Right atrium auricular region (tissue), 2 donors: ENCODE measurements at regions not wholly inside any gene's neighbourhood (a gene's known extent, or its start where the extent isn't known, plus 50 kb on each side); places are given as distances from the start of the nearest gene placed in this dataset.
A peak's percentile ranks its signal among the peaks of the same experiment; 100 is the strongest.

Source experiments
- DNase-seq: peaks from one replicate; pipeline ENCODE4 v3.0.0-alpha.2; 2019; ENCODE audit warnings: low spot score
- H3K27ac ChIP-seq, 2 donors: fragments of 200-600 bp; sonication (generic); 1 replicate in 1 of 2; 2 replicates in 1 of 2; pipeline ENCODE4 v1.5.1; 2016 to 2019
- H3K27me3 ChIP-seq, 2 donors: fragments of 200-600 bp; sonication (generic); one replicate each; pipeline versions ENCODE4 v1.5.1 to v1.6.0; 2017 to 2019
- H3K36me3 ChIP-seq: fragments of 200-600 bp; sonication (generic); one replicate; pipeline ENCODE4 v1.5.1; 2016
- H3K4me1 ChIP-seq, 2 donors: fragments of 200-600 bp; sonication (generic); one replicate each; pipeline versions ENCODE4 v1.5.1 to v1.6.0; 2017 to 2019
- H3K4me3 ChIP-seq, 2 donors: fragments of 200-600 bp; sonication (generic); 1 replicate in 1 of 2; 2 replicates in 1 of 2; pipeline ENCODE4 v1.5.1; 2017 to 2019; ENCODE audit warnings: mild to moderate bottlenecking in 1 of 2, moderate library complexity in 1 of 2
- H3K9me3 ChIP-seq, 2 donors: fragments of 200-600 bp; sonication (generic); one replicate each; pipeline ENCODE4 v1.5.1; 2019
- TF ChIP-seq, protein P1 (sequence below), 2 donors: fragments of 200-600 bp; sonication (generic); IDR thresholded peaks; one replicate each; pipeline ENCODE4 v1.5.1; 2019; ENCODE audit warnings: antibody characterized with exemption in 2 of 2

DNA sequence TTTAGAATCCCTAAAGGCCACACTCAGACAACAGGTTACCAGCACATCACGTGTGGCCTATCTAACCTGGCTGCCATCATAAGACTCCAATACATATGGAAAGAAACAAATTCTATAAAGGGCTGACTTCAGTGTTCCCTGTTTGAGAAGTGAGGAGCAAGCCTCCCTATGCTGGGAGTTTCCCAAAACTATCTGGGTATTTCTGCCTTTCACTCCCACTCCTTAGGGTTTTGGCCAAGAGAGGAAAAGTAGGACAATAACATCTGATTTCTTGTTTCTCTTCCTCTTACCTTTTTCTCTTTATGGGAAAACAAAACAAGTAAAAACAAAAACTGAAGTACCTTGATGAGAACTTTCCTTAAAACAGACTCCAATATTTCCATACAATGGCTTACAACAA lies 121.5 kb upstream of the COL8A1 start:
- Histone ChIP-seq H3K27ac (no peak overlapping the region), H3K4me3 (no peak overlapping the region), H3K27me3 (no peaks in the 10 kb centered on the region), H3K36me3 (no peaks in the 10 kb centered on the region), H3K9me3 (no peaks in the 10 kb centered on the region), H3K4me1 (no peaks in the 10 kb centered on the region)
- TF ChIP-seq, protein P1, sequence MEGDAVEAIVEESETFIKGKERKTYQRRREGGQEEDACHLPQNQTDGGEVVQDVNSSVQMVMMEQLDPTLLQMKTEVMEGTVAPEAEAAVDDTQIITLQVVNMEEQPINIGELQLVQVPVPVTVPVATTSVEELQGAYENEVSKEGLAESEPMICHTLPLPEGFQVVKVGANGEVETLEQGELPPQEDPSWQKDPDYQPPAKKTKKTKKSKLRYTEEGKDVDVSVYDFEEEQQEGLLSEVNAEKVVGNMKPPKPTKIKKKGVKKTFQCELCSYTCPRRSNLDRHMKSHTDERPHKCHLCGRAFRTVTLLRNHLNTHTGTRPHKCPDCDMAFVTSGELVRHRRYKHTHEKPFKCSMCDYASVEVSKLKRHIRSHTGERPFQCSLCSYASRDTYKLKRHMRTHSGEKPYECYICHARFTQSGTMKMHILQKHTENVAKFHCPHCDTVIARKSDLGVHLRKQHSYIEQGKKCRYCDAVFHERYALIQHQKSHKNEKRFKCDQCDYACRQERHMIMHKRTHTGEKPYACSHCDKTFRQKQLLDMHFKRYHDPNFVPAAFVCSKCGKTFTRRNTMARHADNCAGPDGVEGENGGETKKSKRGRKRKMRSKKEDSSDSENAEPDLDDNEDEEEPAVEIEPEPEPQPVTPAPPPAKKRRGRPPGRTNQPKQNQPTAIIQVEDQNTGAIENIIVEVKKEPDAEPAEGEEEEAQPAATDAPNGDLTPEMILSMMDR (IDR thresholded peaks at IDR 0.05), result no peak
- no peak for DNase-seq

DNA sequence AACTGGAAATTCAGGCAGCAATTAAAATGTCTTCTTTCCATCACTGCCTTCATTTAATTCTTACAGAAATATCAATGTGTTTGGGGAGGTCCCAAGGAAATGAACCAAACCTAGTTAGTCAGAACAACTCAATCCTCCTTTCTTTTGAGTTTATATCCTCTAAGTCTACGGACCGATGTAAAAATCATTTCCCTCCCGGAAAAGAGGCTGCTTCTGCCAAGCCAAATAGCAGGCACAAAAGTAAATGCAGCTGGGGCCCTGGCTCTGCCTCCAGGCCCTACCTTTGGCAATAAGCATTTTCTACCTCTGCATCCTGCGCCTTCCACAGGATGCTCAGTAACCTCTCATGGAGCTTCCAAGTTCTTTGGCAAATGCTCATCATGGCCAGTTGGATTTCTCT lies 122.5 kb upstream of the COL8A1 start:
- Histone ChIP-seq H3K4me3 (no peak overlapping the region), H3K27ac (no peak overlapping the region), H3K36me3 (no peaks in the 10 kb centered on the region), H3K4me1 (no peaks in the 10 kb centered on the region), H3K9me3 (no peaks in the 10 kb centered on the region), H3K27me3 (no peaks in the 10 kb centered on the region)
- TF ChIP-seq, protein P1 (IDR thresholded peaks at IDR 0.05), result no peak
- no peak for DNase-seq

DNA sequence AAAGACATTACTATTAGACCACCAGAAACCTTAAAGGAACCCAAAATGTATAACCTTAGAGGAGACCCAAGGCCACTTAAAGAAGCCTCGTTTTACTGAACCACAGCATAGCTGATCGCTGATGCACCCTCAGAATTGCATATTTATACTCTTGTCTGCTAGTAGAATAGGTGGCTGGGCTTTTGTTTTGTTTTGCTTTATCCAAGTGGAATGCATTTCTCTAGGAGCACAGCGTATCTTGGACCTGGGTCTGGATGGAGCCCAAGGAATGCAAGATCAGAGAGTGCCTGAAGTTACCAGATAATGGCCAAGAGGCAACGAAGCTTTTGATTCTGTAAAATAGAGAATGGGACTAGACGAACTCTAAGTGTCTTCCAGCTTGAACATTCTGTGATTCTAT lies 129.2 kb upstream of the COL8A1 start:
- Histone ChIP-seq H3K4me1 (peaks cover 0 to 9% of the 10 kb centered on the region in 2 donors), H3K36me3 (no peaks in the 10 kb centered on the region), H3K9me3 (no peaks in the 10 kb centered on the region), H3K4me3 (no peak overlapping the region), H3K27ac (no peak overlapping the region), H3K27me3 (no peaks in the 10 kb centered on the region)
- DNase-seq, result no peak
- TF ChIP-seq, protein P1 (IDR thresholded peaks at IDR 0.05), result no peak

DNA sequence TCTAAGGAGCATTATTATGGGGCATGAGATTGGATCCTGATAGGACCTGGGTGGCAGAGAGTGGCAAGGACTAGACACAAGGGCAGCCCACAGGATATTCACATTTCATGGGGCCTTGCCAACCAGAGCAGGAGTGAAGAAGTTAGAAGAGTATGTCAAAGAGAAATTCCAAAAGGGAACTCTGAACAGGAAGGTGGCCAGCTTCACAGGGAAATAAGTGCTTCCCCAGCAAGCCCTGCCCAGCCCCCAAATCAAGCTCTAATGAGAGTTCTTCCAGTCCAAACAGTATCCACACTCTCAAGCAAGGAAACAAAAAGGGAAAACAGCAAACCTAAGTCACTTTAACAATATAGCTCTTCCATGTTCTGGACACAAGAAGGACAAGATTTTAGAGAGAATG lies 130.2 kb upstream of the COL8A1 start:
- Histone ChIP-seq H3K36me3 (no peaks in the 10 kb centered on the region), H3K4me1 (peaks cover 0 to 18% of the 10 kb centered on the region in 2 donors), H3K27ac (no peak overlapping the region), H3K27me3 (no peaks in the 10 kb centered on the region), H3K9me3 (no peaks in the 10 kb centered on the region), H3K4me3 (no peak overlapping the region)
- DNase-seq, result no peak
- TF ChIP-seq, protein P1 (IDR thresholded peaks at IDR 0.05), result no peak

DNA sequence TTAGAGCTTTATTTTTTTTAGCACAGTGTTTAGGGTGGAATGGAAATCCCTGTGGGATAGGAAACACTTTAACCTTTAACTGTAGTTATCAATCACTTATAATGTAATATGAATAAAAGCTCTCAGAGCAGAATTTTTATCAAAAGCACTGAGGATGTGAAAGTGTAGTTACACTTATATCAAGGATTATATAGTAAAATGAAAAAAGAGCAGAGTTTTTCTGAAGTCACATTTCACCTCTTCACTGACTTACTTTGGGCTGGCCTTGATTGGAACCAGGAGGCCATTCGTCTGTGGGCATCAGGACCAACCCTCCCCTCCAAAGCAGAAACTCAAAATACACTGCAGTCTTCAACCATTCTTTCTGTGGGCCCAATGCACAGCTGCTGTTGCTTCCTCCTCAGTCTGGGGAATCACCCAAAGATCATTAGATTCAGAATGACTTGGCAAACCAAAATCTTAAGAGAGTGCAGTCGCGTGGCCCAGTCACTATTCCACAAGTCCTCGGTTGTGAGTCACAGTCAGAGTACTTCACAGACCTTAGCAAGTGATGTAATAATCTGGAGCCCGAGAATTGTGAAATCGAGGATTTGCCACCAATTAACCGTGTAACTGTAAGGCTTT lies 132.6 kb upstream of the COL8A1 start:
- peak; percentile 80 for DNase-seq
- Histone ChIP-seq H3K4me1 (peaks cover 0 to 23% of the 10 kb centered on the region in 2 donors), H3K27me3 (no peaks in the 10 kb centered on the region), H3K27ac (peak overlapping the region; percentile 48 to 60), H3K36me3 (no peaks in the 10 kb centered on the region), H3K4me3 (no peak overlapping the region), H3K9me3 (no peaks in the 10 kb centered on the region)
- TF ChIP-seq, protein P1 (IDR thresholded peaks at IDR 0.05), result no peak

DNA sequence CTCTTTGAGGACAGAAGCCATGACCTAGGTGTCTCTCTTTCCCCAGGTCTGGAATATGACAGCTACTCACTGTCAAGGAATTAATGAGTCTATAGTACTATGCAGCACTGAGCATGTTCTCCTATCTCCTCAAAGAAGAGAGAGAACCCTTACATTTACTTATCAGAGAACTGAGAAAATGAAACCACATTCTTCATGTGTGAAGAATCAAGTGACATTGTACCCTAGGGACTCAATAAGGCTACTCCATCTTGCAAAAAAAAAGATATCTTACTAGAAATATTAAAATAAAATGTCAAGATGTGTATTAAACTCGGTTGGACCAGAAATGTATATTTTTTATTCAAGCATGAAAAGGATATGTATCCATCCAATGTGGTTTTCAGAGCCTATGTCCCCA lies 133.2 kb upstream of the COL8A1 start:
- DNase-seq, result no peak
- TF ChIP-seq, protein P1 (IDR thresholded peaks at IDR 0.05), result no peak
- no peak overlapping the region for H3K4me3 ChIP-seq
- no peaks in the 10 kb centered on the region for H3K9me3 ChIP-seq
- H3K27ac ChIP-seq, result peak overlapping the region; percentile 35 to 60
- no peaks in the 10 kb centered on the region for H3K36me3 ChIP-seq
- H3K27me3 ChIP-seq, result no peaks in the 10 kb centered on the region
- peaks cover 0 to 29% of the 10 kb centered on the region in 2 donors for H3K4me1 ChIP-seq
